GM12878 (cell line): ENCODE measurements at regions not wholly inside any gene's neighbourhood (a gene's known extent, or its start where the extent isn't known, plus 50 kb on each side); places are given as distances from the start of the nearest gene placed in this dataset.

Source experiments
- ATAC-seq: fragments of 200-7000 bp; cut with Tn5 transposase; 3 replicates; pipeline ENCODE4 v1.9.1; 2020; ENCODE audit warnings: mild to moderate bottlenecking, moderate library complexity
- BruUV-seq: library from RNA; stranded (reverse); fragments of 400-500 nt; replicated peaks from 2 replicates; lab custom pipeline; 2021; lab: Mats Ljungman, UMichigan
- CTCF ChIA-PET: fragments of 300-600 bp; sonication (Branson Sonifier 250); formaldehyde crosslinking; extraction: SDS; loops from one replicate; lab custom pipeline; 2021; ENCODE audit warnings: inconsistent platforms; lab: Yijun Ruan, JAX
- POLR2A ChIA-PET: fragments of 350-600 bp; formaldehyde crosslinking; extraction: SDS; loops from one replicate; lab custom pipeline; 2021; ENCODE audit warnings: inconsistent platforms; lab: Charles Lee
- RAD21 ChIA-PET: fragments of 300-600 bp; sonication (Branson Sonifier 250); formaldehyde crosslinking; loops from one replicate; lab custom pipeline; 2023; ENCODE audit warnings: antibody characterized with exemption; ENCODE audit not compliant: unreplicated experiment; lab: Charles Lee
- SMC1A ChIA-PET: fragments of 300-600 bp; sonication (Branson Sonifier 250); formaldehyde crosslinking; loops from one replicate; lab custom pipeline; 2023; ENCODE audit not compliant: unreplicated experiment, uncharacterized antibody; lab: Charles Lee
- DNase-seq: peaks from one replicate; pipeline ENCODE4 v3.0.0-alpha.2; 2011; ENCODE audit warnings: low read depth, low spot score
- FAIRE-seq: peaks from 3 replicates; lab custom pipeline; 2011; peaks lifted over from hg19 to GRCh38; lab: Jason Lieb, UNC
- H2AFZ ChIP-seq: 2 replicates; pipeline ENCODE4 v1.6.0; 2011; ENCODE audit warnings: low read depth, low read length, control low read depth; ENCODE audit not compliant: control insufficient read depth
- H3K27ac ChIP-seq: 2 replicates; pipeline ENCODE4 v1.5.1; 2011; ENCODE audit warnings: control low read depth; ENCODE audit not compliant: control insufficient read depth, insufficient read depth
- H3K27me3 ChIP-seq, 2 experiments: replicated peaks in 1 of 2; 2 replicates each; pipeline versions ENCODE4 v1.6.0 to v1.6.1; 2011; ENCODE audit warnings: low read length in 1 of 2; ENCODE audit not compliant: control insufficient read depth in 2 of 2, insufficient read depth in 2 of 2
- H3K36me3 ChIP-seq, 2 experiments: 2 replicates each; pipeline ENCODE4 v1.5.1; 2011; ENCODE audit warnings: low read length in 1 of 2; ENCODE audit not compliant: control insufficient read depth in 2 of 2, insufficient read depth in 2 of 2
- H3K4me1 ChIP-seq: 2 replicates; pipeline ENCODE4 v1.6.1; 2011; ENCODE audit warnings: mild to moderate bottlenecking, low read length, moderate library complexity, mixed read lengths; ENCODE audit not compliant: control insufficient read depth, insufficient read depth
- H3K4me2 ChIP-seq: 2 replicates; pipeline ENCODE4 v1.6.0; 2011; ENCODE audit warnings: control low read depth; ENCODE audit not compliant: control insufficient read depth, insufficient read depth
- H3K4me3 ChIP-seq: fragments of 200-600 bp; sonication (generic); 2 replicates; pipeline ENCODE4 v1.5.1; 2016
- H3K79me2 ChIP-seq: 2 replicates; pipeline ENCODE4 v1.6.0; 2011; ENCODE audit warnings: low read length; ENCODE audit not compliant: control insufficient read depth, insufficient read depth
- H3K9ac ChIP-seq: 2 replicates; pipeline ENCODE4 v1.8.0; 2011; ENCODE audit warnings: low read length, control low read depth, mixed read lengths; ENCODE audit not compliant: control insufficient read depth, insufficient read depth
- H3K9me3 ChIP-seq: replicated peaks from 3 replicates; pipeline ENCODE4 v1.5.1; 2011; ENCODE audit warnings: mild to moderate bottlenecking, low read length; ENCODE audit not compliant: control insufficient read depth, insufficient read depth
- H4K20me1 ChIP-seq: 2 replicates; pipeline ENCODE4 v1.6.0; 2011; ENCODE audit not compliant: control insufficient read depth, insufficient read depth
- ATF3 ChIP-seq: IDR thresholded peaks from 2 replicates; pipeline ENCODE4 v1.6.1; 2011; ENCODE audit warnings: low read depth, mild to moderate bottlenecking, low read length, moderate library complexity, borderline replicate concordance; ENCODE audit errors: extremely low read depth
- CBFB ChIP-seq: IDR thresholded peaks from 2 replicates; pipeline ENCODE4 v1.6.1; 2016; ENCODE audit warnings: antibody characterized with exemption, low read depth
- CREB1 ChIP-seq: IDR thresholded peaks from 2 replicates; pipeline ENCODE4 v1.6.1; 2012; ENCODE audit warnings: low read depth, mild to moderate bottlenecking, inconsistent platforms
- E2F8 ChIP-seq: fragments of 450-650 bp; IDR thresholded peaks from 2 replicates; pipeline ENCODE4 v1.6.1; 2018; ENCODE audit warnings: mild to moderate bottlenecking, low read depth, moderate library complexity; ENCODE audit not compliant: partially characterized antibody
- FOXK2 ChIP-seq: fragments of 450-650 bp; IDR thresholded peaks from 2 replicates; pipeline ENCODE4 v1.6.1; 2017; ENCODE audit warnings: mild to moderate bottlenecking, moderate library complexity
- IKZF2 ChIP-seq, 2 experiments: fragments of 450-650 bp; IDR thresholded peaks; 2 replicates each; pipeline ENCODE4 v1.6.1; 2017; ENCODE audit warnings: mild to moderate bottlenecking in 2 of 2, moderate library complexity in 2 of 2
- NR2F1 ChIP-seq: fragments of 450-650 bp; conservative IDR thresholded peaks from 2 replicates; pipeline ENCODE4 v1.6.1; 2017; ENCODE audit warnings: mild to moderate bottlenecking
- RB1 ChIP-seq: fragments of 450-650 bp; formaldehyde crosslinking; IDR thresholded peaks from 2 replicates; pipeline ENCODE4 v1.6.1; 2017; ENCODE audit warnings: mild to moderate bottlenecking, borderline replicate concordance
- RBBP5 ChIP-seq: fragments of 200-600 bp; sonication (generic); conservative IDR thresholded peaks from 2 replicates; pipeline ENCODE4 v1.6.1; 2016
- RUNX3 ChIP-seq: IDR thresholded peaks from 2 replicates; pipeline ENCODE4 v1.6.1; 2012; ENCODE audit warnings: low read length, inconsistent platforms
- TARDBP ChIP-seq: IDR thresholded peaks from 2 replicates; pipeline ENCODE4 v1.6.1; 2016; ENCODE audit warnings: borderline replicate concordance
- TCF7 ChIP-seq: IDR thresholded peaks from 2 replicates; pipeline ENCODE4 v1.6.1; 2014; ENCODE audit warnings: antibody characterized with exemption, borderline replicate concordance
- WGBS: methylation state at CpG from one replicate; pipeline ENCODE4 v1.1.6; 2016; ENCODE audit warnings: low lambda C conversion rate; ENCODE audit not compliant: insufficient replicate concordance, insufficient coverage; ENCODE audit errors: missing lambda C conversion rate; 5-methylcytosine and 5-hydroxymethylcytosine counted together
- in situ Hi-C: fragments of 300-500 bp; cut with MboI; formaldehyde crosslinking; loops from 9 replicates; pipeline ENCODE4 v1.14.3; 2018; ENCODE audit warnings: mixed read lengths
- intact Hi-C: fragments of 100-400 bp; cut with micrococcal nuclease; formaldehyde crosslinking; loops from one replicate; pipeline ENCODE4 v1.14.2; 2022; ENCODE audit not compliant: unreplicated experiment
- TF ChIP-seq, protein P1 (sequence below): IDR thresholded peaks from 2 replicates; pipeline ENCODE4 v1.6.1; 2012; ENCODE audit warnings: low read depth, low read length, improper control_type of control experiment
- TF ChIP-seq, protein P2 (sequence below): fragments of 450-650 bp; IDR thresholded peaks from 2 replicates; pipeline ENCODE4 v1.6.1; 2016; ENCODE audit warnings: mild to moderate bottlenecking, moderate library complexity, borderline replicate concordance

GRCh38 chr18:77981874-77982273, 732.2 kb downstream of the GALR1 start:
- no peaks in the 10 kb centered on the region for H4K20me1 ChIP-seq
- ChIA-PET RAD21 (no interaction called here), POLR2A (no interaction called here), CTCF (no interaction called here), SMC1A (no interaction called here)
- no peaks in the 10 kb centered on the region for H3K79me2 ChIP-seq
- DNase-seq (no peak), ATAC-seq (no peak), FAIRE-seq (no peak)
- no TSS peak for BruUV-seq
- H3K9ac ChIP-seq = no peak overlapping the region
- no peaks in the 10 kb centered on the region for H3K27me3 ChIP-seq
- intact Hi-C loops (no loop called here), in situ Hi-C loops (no loop called here)
- no peaks in the 10 kb centered on the region for H3K9me3 ChIP-seq
- H3K4me1 ChIP-seq = no peaks in the 10 kb centered on the region
- no peak overlapping the region for H3K4me3 ChIP-seq
- no peaks in the 10 kb centered on the region for H3K36me3 ChIP-seq
- H3K4me2 ChIP-seq = no peak overlapping the region
- no peak overlapping the region for H2AFZ ChIP-seq
- TF ChIP-seq IKZF2 (IDR thresholded peaks at IDR 0.05) (no peak), CREB1 (no peak), RB1 (no peak), TCF7 (no peak), TARDBP (no peak), RBBP5 (no peak), E2F8 (no peak), RUNX3 (no peak), FOXK2 (no peak), CBFB (no peak), ATF3 (no peak), NR2F1 (no peak)
- TF ChIP-seq, protein P1, sequence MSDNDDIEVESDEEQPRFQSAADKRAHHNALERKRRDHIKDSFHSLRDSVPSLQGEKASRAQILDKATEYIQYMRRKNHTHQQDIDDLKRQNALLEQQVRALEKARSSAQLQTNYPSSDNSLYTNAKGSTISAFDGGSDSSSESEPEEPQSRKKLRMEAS = no peak
- TF ChIP-seq, protein P2, sequence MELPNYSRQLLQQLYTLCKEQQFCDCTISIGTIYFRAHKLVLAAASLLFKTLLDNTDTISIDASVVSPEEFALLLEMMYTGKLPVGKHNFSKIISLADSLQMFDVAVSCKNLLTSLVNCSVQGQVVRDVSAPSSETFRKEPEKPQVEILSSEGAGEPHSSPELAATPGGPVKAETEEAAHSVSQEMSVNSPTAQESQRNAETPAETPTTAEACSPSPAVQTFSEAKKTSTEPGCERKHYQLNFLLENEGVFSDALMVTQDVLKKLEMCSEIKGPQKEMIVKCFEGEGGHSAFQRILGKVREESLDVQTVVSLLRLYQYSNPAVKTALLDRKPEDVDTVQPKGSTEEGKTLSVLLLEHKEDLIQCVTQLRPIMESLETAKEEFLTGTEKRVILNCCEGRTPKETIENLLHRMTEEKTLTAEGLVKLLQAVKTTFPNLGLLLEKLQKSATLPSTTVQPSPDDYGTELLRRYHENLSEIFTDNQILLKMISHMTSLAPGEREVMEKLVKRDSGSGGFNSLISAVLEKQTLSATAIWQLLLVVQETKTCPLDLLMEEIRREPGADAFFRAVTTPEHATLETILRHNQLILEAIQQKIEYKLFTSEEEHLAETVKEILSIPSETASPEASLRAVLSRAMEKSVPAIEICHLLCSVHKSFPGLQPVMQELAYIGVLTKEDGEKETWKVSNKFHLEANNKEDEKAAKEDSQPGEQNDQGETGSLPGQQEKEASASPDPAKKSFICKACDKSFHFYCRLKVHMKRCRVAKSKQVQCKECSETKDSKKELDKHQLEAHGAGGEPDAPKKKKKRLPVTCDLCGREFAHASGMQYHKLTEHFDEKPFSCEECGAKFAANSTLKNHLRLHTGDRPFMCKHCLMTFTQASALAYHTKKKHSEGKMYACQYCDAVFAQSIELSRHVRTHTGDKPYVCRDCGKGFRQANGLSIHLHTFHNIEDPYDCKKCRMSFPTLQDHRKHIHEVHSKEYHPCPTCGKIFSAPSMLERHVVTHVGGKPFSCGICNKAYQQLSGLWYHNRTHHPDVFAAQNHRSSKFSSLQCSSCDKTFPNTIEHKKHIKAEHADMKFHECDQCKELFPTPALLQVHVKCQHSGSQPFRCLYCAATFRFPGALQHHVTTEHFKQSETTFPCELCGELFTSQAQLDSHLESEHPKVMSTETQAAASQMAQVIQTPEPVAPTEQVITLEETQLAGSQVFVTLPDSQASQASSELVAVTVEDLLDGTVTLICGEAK = no peak
- H3K27ac ChIP-seq = no peak overlapping the region
- 75% methylated on average over 2 of the region's 2 CpGs for WGBS
